Activated CD4-positive, alpha-beta T cell treated with anti-CD3 and anti-CD28 coated beads, Interleukin-2, Interleukin-4, amounts not matched to agents 100 ng/mL and 50 ng/mL, durations not matched to agents 16 hours and 8 hours (primary cell): ENCODE measurements at regions not wholly inside any gene's neighbourhood (a gene's known extent, or its start where the extent isn't known, plus 50 kb on each side); places are given as distances from the start of the nearest gene placed in this dataset.
A peak's percentile ranks its signal among the peaks of the same experiment; 100 is the strongest.

Experiments used
- DNase-seq: peaks from one replicate; pipeline ENCODE4 v3.0.0-alpha.2; 2020; ENCODE audit warnings: low spot score

DNA sequence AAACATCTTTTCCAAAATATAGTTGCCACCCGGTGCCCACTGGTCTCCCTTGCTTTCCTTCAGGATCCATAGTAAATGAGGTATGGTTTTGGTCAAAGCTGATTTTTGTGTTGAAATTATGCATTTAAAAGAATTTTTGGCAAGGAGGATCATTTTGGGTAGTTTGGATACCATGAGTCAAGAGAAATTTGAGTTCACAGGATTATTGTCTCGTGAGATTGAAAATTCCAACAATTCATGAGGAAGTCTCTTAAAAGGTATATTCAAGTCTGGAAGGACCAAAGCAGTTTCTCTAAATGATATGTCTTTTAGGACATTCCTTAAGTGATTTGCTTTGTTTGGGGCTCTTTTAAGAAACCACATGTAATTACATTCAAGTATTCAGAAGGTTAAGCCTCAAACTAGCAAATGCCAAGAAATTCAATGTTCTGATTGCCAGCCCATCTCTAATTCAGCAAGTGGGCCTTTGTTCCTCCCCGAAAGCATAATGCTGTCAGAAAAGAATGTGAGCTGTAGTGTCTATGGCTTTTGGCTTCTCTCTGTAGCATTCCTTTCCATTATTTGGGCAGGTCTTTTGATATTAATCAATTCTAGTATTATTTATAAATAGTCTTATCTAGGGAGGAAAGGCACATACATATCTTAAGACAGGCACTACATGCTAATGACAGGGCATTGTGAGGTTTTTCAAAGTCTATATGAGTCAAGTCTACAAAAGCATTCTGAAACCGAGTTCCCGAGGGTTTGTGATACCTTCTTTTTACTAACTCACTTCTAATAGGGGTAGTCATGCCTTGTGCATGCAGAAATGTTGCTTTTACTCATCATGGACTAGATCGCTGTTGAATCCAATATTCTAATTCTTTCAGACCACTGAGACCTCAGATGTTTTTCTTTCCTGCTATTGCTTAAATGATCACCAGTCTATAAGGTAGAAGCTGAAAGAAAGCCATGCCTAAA, 453.9 kb downstream of the ENC1 start:
- no peak for DNase-seq

DNA sequence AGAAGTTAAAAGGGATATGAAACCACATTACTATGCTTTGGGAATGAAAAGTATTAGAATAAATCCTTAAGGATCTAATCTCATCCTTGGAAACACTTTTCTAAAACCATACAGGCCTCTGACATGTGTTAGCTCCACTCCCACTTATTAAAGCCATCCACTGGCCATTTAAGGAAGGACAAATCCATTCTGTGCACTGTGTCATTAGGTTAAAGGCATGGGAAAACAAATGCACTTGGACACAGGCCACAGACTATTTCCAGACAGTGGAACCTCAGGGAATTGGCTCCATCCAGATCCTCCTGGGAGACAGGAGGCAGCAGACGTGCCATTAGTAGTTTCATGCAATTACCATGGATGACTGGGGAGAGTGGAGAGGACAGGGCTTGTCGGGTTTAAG, 454.9 kb downstream of the ENC1 start:
- no peak for DNase-seq

DNA sequence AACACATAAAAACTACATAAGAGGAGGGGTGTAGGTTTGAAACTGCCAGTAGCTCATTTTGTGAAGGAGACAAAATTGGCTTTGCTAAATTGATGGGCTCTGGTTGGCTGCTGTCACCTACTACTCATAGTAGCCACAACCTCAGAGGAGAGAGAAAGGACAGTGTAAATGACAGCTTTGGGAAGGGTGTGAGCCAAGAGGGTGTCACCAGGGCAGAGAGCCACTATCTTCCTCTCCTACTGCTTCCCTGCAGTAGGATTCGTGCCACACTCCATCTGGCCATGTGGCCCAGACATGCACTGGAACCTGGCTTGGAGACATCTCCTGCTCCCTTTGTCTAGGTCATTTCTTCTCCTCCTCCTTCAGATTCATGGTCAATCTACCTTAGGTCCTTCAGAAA, 455.9 kb downstream of the ENC1 start:
- no peak for DNase-seq

DNA sequence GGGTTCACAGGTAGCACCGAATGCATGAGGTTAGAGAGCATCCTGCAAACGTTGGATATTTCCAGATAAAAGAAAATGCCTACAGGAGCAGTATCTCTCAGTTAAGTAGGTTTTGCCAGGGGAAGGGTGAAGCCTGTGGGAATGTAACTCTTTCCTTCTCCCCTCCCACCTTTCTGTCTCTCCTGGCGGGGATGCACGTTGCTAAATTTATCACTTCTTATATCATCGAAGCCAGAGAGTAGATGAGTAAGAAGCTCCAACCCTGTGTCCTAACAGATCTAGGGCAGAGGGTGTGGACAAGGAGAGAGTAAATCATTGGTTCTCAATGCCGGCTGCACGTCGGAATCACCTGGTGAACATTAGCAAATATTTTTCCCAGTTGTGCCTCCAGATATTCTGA, 457.5 kb downstream of the ENC1 start:
- no peak for DNase-seq

GRCh38 chr5:74182603-74183002, 457.9 kb downstream of the ENC1 start:
- DNase-seq = peak; percentile 35

GRCh38 chr5:74179701-74180100, 460.8 kb downstream of the ENC1 start:
- DNase-seq = no peak

DNA sequence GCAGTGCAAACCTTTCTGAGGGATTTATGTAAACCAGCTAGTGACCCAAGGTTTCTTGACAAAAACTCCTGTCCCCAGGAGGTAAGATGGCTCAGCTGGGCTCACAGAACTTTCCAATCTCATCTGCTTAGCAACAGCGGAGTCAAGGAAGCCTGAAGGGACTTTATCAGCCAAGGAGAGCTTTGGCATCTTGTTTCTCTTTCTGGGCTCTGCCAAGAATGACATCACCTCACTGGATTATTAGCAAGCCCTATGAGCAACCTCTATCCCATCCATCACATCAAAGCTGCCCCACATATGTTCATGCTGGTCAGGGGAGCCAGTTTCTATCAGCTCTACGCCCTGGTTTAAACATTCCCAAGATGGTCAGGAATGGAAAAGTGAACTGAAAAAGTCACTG, 461.3 kb downstream of the ENC1 start:
- no peak for DNase-seq

- no peak for DNase-seq
Measured at GRCh38 chr5:74177961-74178360, 462.6 kb downstream of the ENC1 start.

DNA sequence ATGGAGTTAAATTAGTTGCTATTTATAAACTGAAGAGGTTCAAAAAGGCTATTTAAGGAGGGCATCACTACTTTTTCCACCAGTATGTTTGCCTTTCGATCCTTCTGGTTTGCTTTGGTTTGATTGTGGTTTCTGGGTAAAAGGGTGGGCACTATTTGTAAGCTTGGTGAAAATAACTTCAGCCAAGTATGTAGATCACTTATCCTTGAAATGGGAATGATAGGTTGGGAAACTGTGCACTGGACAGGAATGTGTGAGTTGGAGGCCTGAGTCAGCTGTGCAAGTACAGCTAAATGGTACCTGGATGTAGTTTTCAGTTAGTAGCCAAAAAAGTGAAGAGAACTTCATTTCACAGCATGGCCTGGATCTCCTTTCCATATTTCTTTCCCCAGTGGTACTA, 466.2 kb downstream of the ENC1 start:
- DNase-seq = no peak

- DNase-seq = no peak
Measured at GRCh38 chr5:74173665-74174064, 466.9 kb downstream of the ENC1 start.

GRCh38 chr5:74173241-74173640, 467.3 kb downstream of the ENC1 start:
- no peak for DNase-seq

DNA sequence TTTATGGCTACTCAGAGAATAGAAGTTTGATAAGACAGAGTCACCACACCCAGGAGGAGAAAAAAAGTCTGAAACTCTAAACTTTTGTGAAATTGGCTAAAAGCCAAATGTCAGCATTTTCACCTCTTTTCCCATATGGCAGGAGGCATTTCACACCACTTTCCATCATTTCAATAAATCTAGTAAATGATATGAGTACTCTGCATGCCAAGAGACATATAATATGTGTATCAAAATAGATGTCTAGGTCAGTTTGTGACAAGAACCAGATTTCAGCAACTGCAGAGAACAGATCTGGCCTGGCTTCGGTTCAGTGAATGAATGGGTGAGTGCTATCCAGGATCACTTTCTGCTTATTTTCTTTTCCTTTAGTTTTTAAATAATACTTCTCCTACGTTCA, 470.8 kb downstream of the ENC1 start:
- no peak for DNase-seq

DNA sequence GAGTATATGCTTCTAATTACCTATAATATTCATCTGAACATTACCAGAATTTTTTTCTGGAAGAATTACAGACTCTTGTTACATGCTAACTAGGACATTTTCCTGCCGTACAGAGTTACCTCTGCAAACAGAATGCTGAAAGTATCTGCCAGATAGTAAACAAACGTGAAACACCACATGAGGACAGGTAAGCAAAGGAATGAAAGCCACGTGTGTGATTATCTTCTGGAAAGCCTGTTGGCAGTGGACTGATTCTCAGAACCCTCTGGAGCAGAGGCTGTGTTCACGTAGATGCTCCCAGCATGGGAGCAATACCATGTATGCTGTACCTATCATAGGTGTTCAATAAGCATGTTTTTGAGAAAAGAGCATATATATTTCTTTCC, 472.6 kb downstream of the ENC1 start:
- no peak for DNase-seq

DNA sequence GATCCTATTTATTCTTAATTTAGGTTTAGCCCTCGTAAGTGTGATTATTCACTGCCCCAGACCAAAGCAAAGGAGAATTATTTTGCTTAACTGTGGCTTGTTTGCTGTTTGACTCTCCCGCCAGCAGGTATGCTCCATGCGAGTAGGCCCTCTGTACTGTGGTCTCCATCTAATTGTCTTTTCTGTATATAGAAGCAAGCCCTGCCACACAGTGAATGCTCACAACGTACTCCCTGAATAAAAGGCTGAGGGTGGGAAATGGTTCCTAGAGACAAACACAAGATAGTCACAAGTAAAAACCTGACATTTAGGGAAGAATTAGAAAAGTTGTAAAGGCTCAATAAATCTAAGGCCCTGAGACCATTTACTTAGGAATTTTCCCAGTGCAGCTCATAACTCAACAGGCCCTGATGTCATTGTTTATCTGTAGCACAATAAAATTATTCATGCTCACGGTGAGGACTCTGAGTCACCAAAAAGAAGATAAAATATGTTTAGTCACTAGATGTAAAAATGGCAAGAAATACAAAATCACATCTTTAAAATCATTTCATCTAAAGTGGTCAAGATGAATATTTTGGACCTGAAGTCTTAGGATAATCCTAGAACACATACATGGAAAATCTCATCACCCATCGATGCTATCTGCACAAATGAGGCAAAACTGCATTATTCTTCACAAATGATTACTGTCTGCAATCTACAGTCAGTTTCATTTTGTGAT, 473.2 kb downstream of the ENC1 start:
- no peak for DNase-seq

GRCh38 chr5:74166064-74166463, 474.5 kb downstream of the ENC1 start:
- DNase-seq = no peak

GRCh38 chr5:74164725-74165235, 475.7 kb downstream of the ENC1 start:
- no peak for DNase-seq

GRCh38 chr5:74162524-74162923, 478.0 kb downstream of the ENC1 start:
- DNase-seq = no peak

- no peak for DNase-seq
Measured at GRCh38 chr5:74161170-74161569, 479.4 kb downstream of the ENC1 start.

GRCh38 chr5:74156728-74157383, 483.7 kb downstream of the ENC1 start:
- DNase-seq = no peak

GRCh38 chr5:74155501-74155900, 485.0 kb downstream of the ENC1 start:
- DNase-seq = no peak

DNA sequence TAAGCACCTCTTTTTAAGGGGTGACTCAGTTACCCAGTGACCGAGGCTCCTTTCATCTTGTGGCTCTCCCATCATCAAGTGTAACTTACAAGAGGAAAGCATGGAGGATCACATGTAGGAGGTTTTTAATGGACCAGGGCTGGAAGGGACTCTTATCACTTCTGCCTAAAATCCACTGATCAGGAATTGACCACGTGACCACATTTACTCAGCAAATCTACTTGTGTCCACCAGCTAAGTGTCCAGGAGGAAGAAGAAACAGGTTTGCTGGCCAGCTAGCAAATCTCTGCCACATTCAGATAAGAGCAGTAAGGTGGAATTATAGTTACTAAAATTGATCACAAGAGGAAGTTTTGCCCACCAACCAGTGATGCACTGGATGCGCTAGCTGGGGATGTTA, 486.0 kb downstream of the ENC1 start:
- DNase-seq = no peak

DNA sequence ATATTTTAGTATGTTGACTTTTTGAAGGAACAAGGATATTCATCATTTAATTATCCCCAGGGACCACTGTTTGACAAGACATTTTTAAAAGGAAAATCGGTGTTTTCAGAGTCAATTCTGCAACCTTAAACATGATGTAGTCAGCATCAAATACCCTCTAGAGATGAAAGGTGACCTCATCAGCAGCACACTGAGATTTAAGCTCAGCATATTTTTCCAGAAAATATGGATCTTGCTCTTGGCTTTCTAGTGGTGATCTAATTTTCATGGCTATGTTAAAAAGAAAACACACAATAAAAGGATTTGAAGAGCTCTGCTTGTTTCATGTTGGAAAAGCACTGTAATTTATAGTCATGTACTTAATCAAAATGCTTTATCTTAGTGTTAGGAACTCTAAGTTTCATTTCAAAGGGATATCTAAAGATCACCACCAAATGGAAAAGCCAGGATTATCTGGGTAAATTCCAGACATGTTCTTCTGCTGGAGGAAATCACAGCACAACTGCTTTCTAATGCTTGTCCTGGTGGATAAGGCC, 487.2 kb downstream of the ENC1 start:
- no peak for DNase-seq
